ENCODE measurements at regions not wholly inside any gene's neighbourhood (a gene's known extent, or its start where the extent isn't known, plus 50 kb on each side); places are given as distances from the start of the nearest gene placed in this dataset.

GRCh38 chr4:123096038-123096437 is 173.6 kb upstream of the NUDT6 start:
- no peak for DNase-seq

DNA sequence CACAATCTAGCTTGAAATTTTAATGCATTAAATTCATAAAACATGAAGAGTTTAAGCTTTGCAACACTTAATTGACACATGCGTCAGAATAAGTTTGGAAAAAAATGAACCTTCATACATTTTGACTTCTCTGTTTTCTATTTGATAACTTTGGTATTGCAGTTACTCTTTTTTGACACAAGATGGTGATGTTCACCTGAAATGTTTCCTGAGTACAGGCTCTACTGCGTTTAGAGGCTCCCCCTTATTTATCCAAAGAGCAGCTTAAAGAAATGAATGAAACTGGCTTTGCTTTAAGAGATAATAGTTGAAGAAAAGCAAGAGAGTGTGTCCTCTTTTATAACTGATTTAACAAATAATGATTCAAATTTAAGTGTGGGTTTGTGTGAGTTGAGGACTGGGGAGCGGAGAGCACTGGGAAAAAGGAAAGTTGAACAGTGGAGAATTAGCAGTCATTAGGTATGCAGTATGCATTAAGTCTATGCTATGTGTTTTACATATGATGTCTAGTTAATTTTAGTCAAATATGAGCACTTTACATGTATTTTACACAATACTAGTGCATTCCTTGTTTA is 180.6 kb upstream of the NUDT6 start:
- peak; percentile 64 for DNase-seq

DNA sequence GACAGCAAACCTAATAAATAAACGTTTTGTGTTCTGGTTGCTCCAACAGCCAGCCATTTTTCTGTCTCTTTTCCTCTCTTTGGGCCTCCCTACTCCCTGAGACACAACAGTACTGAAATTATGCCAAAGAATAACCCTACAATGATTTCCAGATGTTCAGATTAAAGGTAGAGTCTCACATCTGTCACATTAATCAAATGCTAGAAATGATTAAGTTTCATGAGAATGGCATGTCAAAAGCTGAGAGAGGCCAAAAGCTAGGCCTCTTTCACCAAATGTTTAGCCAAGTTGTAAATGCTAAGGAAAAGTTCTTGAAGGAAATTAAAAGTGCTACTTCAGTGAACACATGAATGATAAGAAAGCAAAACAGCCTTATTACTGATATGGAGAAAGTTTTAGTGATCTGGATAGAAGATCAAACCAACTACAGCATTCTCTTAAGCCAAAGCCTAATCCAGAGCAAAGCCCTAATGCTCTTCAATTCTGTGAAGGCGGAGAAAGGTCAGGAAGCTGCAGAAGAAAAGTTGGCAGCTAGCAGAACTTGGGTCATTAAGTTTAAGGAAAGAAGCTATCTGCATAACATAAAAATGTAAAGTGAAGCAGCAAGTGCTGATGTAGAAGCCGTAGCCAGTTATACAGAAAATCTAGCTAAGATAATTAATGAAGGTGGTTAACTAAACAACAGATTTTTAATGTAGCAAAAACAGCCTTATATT is 182.1 kb upstream of the NUDT6 start:
- peak; percentile 89 for DNase-seq

DNA sequence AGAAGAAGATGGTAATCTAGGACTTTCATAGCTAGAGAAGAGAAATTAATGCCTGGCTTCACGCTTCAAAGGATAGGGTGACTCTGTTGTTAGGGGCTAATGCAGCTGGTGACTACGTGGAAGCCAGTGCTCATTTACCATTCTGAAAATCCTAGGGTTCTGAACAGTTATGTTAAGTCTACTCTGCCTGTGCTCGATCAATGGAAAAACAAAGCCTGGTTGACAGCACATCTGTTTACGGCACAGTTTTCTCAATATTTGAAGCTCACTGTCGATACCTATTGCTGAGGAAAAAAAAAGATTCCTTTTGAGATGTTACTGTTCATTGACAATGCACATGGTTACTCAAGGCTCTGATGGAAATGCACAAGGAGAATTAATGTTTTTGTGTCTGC is 182.6 kb upstream of the NUDT6 start:
- no peak for DNase-seq

DNA sequence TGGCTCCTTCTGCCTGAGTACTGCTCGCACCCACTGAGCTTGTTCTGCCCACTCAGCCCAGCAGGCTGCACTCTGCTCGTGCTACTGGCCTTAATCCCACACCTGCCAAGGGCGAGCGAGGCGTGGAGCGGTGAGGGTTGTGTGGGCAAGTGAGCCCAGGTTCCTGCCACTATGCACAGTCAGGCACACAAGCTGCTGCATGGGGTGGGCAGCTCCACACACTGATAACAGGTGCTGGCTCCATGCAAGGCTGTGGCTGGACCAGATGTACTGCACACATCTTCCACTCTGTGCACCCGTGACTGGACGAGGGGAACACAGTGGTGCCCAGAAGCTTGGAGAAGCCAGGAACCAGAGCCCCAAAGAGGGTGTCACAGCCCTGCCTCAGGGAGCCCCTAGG is 184.3 kb upstream of the NUDT6 start:
- DNase-seq = no peak

DNA sequence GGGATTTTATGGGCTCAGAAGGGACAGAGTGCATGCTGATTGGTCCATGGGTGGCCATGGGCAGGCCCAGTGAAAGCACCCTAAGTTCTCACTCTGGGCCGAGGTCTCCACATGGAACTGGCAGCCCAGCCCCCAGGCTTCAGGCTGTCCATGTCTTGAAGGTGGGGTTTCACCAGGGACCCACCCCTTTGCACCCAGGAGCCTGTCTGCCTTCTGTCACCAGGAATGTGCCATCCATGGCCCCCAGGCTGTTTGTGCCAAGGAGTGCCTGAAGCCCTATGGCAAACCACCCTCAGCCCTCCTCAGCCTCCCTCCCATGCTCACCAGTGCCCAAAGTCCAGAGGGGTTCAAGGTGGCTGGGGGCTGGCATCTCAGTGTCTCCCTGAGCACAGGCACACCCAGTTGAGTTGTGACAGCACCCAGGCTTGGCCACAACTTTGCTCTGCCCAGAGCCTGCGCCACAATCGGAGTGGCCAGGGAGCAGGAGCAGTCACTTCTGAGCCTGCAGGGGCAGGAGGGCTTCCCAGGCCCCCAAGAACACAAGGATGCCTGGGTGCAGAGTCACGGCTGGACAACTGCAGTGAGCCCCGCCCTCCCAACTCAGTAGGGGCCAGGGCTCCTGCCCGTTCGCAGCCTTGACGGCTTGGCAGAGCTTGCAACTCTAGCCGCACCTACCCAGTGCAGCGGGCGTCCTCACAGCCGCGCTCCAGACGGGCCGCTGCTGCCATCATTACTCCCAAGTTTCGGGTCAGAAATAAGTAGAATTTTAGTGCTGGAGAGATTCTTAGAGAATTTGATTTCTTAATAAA is 185.3 kb upstream of the NUDT6 start:
- no peak for DNase-seq

GRCh38 chr4:123109139-123109538 is 186.7 kb upstream of the NUDT6 start:
- no peak for DNase-seq

- peak; percentile 54 for DNase-seq
Measured at GRCh38 chr4:123110147-123110546, 187.8 kb upstream of the NUDT6 start.

- DNase-seq = no peak
Measured at GRCh38 chr4:123110685-123111084, 188.3 kb upstream of the NUDT6 start.

- peak; percentile 70 for DNase-seq
Measured at GRCh38 chr4:123113155-123113554, 190.8 kb upstream of the NUDT6 start.

DNA sequence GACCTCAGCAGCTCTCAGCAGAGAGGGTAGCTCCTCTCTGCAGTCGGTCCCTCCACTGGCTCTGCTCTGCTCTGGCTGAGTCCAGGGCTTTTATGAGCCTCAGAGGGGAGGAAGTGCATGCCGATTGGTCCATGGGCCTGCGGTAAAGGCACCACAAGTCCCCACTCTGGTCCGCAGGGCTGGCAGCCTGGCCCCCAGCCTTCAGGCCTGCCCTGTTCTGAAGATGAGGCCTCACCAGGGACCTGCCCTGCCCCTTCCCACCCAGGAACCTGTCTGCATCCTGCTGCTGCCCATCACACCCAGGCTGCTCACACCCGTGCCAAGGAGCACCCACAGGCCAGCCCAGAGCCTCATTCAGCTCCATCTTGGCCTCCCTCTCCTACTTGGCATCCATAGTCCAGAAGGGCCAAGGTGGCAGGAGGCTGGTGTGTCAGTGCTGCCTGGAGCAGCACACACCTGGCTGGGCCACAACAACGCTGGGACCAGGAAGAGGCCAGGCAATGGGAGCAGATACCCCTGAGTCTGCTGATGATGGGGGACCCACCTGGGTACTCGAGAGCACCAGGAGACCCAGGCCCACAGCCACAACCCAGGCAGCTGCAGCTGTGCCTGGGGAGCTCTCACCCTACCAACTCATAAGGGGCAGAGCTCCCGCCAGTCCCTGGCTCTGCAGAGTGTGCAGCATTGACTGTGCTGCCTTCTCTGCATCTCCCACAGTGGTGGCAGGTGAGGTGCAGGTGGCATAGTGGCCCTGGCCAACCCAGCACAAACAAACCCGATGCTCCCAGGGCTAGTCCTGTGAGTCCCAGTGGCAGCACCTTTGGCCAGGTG is 191.9 kb upstream of the NUDT6 start:
- DNase-seq = no peak

- no peak for DNase-seq
Measured at GRCh38 chr4:123114915-123115756, 192.7 kb upstream of the NUDT6 start.

DNA sequence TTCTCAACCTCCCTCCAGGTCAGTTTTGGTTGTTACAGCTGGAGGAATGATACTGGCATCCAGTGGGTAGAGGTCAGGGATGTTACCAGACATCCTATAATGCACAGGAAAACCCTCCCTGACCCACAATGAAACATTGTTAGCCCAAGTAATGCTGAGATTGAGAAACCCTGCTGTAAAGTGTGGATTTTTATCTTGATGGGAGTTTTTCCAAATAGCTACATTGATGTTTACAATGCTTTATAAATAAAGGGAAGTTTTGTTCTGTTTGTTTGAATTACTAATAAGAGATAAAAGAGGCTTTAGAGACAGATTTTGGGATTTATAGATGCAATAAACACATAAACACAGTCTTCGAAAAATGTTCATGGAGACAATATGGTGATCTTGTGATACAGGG is 194.0 kb upstream of the NUDT6 start:
- no peak for DNase-seq

DNA sequence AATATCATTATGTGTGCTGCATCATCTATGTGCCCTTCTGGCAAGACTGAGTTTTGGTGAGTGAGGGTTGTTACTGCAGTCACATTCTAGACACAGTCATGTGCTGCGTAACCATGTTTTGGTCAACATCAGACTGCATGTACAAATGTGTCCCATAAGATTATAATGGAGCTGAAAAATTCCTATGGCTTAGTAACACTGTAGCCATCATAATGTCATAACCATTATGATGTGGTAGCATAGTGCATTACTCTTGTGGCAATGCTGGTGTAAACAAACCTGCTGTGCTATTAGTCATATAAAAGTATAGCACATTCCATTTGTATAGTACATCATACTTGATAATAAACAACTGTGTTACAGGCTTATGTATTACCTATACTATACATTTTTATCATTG is 198.1 kb upstream of the NUDT6 start:
- DNase-seq = no peak

GRCh38 chr4:123121241-123121907 is 199.0 kb upstream of the NUDT6 start:
- DNase-seq = no peak

DNA sequence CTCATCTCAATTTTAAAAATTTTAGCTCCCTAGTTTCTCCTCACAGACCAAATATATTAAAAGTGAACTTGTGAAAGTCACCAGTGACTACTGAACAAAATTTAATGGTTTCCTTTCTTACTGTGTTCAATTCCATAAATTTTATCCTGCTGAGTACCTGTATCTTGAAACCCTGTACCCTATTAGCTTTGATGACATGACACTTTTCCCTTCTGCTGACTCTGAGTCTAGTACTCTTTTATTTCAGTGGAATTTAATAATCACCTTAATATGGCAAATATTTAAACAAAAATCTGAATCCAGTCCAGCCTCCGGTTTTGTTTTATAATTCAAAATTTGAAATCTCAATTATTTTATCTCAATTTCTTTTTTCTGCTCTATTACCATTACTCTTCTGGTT is 203.1 kb upstream of the NUDT6 start:
- DNase-seq = no peak

- peak; percentile 38 for DNase-seq
Measured at GRCh38 chr4:123127218-123127617, 204.8 kb upstream of the NUDT6 start.

DNA sequence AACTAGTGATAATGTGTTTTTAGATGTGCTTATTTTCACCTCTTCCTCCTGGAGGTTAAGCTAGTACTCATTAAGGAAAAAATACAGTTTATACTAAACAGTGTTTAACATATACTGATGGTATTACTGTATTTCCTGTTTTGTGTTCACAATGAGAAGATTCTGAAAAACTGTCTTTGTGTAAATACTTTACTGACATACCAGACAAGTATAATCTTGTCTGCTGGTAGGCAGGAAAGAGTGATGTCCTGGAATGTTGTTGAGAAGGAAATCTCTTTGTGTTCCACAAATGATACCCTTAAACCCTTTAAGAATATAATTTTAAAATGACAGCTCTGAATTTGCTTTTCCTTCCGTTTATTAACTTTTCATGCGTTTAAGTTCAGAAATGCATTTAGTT is 205.5 kb upstream of the NUDT6 start:
- DNase-seq = peak; percentile 14

DNA sequence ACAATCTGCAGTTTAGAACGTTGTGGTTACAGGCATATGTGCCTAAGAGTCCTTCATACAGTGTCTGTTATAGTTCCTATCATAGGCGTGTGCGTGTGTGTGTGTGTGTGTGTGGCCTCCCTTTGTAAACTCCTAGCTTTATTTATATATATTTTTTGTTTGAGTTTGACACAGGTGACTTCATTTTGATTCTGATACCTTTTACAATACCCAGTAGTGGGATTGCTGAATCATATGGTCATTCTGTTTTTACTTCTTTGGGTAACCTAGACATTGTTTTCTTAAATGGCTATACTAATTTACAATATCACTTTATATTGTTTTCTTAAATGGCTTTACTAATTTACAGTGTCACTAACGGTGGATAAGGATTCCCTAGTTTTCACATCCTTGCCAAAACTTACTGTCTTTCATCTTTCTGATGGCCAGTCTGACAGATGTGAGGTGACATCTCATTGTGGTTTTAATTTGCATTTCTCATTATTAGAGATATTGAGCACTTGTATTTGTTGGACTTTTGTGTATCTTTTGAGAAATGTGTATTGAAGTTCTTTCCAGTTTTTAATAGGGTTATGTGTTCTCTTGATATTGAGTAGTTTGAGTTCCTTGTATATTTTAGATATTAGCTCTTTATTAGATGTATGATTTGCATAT is 211.1 kb upstream of the NUDT6 start:
- no peak for DNase-seq

- DNase-seq = no peak
Measured at GRCh38 chr4:123144616-123145015, 222.2 kb upstream of the NUDT6 start.

DNA sequence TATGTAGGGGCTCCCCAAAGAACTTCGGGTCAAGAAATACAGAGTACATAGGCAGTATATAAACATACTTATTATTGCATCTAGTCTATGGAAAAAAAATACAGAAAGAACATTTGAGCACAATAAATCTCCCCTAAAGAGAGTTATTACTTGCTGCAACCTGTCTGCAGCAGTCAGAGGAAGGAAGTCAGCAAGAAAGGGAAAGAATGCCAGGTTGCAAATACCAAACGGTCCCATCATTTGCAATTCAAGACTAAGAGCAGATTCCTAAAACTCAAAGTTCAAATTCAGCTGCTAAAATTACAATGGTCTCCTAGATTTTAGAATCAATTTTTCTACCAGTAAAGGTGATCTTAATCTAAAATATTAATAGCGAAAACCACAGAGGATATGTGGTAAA is 236.2 kb upstream of the NUDT6 start:
- no peak for DNase-seq

Measured in skin of body (tissue), 1 donor.